ENCODE measurements at regions not wholly inside any gene's neighbourhood (a gene's known extent, or its start where the extent isn't known, plus 50 kb on each side); places are given as distances from the start of the nearest gene placed in this dataset.
A peak's percentile ranks its signal among the peaks of the same experiment; 100 is the strongest.

GRCh38 chr2:19496646-19497045, 138.2 kb upstream of the OSR1 start:
- peak; percentile 66 for DNase-seq (ENCODE audit: low read depth)

GRCh38 chr2:19494241-19494640, 135.8 kb upstream of the OSR1 start:
- DNase-seq (ENCODE audit: low read depth), result no peak

GRCh38 chr2:19491796-19492195, 133.4 kb upstream of the OSR1 start:
- DNase-seq (ENCODE audit: low read depth), result no peak

GRCh38 chr2:19490846-19491435, 132.5 kb upstream of the OSR1 start:
- DNase-seq (ENCODE audit: low read depth), result peak; percentile 33

DNA sequence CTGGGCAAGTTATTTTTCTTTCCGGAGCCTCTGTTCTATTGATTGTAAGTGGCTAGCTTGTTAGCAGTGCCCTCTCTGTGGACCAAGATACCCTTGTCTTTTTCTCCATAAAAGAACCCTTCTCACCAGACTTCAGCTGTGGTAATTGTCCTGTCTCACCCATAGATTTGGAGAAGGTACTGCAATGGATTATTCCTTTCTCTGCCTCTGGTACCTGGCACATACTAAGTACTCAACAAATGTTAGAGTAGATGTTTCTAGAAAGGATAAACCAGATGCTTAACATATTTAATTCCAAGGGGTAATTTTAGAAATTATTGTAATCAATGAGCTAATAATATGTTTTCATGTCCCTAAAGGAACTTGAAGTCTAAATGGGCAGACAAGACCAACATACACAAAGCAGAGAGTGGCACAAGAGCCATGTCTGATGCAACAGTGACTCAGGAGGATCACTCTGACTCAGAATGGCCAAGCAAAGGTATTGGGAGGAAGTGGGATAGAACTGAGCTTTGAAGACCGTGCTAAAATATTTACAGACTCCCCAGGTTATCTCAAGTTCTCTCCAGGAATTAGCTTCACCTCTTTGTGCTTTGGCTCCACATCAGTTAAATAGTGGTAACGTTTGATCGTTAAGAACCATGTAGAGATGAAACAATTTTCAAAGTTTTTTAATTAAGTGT, 129.7 kb upstream of the OSR1 start:
- peak; percentile 84 for DNase-seq (ENCODE audit: low read depth)

DNA sequence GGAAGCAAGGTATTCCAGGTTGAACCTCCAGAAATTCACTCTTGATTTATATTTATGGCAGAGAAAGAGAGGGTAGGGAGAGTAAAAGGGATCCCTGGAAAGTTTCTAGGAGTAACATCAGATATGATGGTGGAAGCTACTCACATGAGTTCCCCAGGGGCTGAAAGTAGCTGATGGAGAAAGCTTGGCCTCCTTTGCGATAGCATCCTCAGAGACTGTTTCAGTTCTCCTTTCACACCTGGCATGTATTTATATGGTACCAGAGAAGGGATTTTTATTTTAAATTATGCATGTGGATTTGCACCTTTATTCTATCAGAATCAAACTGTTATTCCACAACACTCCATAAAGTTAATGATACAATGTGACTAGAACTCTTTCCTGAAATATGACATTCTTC, 126.3 kb upstream of the OSR1 start:
- no peak for DNase-seq (ENCODE audit: low read depth)

GRCh38 chr2:19480673-19481072, 122.2 kb upstream of the OSR1 start:
- no peak for DNase-seq (ENCODE audit: low read depth)

DNA sequence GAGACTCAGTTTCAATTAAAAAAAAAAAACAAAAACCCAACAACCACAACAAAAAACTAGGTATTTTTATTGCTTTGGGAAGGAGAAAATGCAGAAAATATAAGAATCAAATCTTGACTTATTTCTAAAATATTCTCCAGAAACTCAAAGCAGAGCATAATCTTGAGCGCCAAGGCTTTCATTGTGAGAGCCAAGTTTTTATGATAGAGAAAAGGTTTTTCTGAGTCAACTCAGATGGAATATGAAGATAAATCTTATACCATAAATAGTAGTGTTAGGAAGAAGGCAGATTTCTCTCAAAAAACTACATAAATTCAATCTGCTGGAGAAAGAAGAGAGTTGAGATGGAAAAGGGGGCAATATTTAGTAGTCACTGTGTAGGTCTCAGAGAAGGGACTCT, 121.2 kb upstream of the OSR1 start:
- no peak for DNase-seq (ENCODE audit: low read depth)

DNA sequence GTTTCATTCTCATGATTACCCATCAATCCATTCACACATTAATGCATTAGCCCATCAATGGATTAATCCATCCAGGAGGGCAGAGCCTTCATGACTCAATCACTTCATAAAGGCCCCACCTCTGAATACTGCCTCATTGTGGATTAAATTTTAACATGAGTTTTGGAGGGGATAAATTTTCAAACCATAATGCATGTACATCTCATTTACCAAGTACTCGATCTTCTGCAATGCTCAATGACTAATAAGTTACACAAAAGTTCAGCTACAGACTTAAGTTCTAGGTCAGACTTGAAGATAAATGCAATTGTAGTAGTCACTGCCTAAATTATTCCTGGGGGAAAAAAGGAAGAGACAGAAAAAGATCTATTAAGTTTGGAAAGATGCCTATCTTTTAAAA, 120.0 kb upstream of the OSR1 start:
- DNase-seq (ENCODE audit: low read depth), result no peak

DNA sequence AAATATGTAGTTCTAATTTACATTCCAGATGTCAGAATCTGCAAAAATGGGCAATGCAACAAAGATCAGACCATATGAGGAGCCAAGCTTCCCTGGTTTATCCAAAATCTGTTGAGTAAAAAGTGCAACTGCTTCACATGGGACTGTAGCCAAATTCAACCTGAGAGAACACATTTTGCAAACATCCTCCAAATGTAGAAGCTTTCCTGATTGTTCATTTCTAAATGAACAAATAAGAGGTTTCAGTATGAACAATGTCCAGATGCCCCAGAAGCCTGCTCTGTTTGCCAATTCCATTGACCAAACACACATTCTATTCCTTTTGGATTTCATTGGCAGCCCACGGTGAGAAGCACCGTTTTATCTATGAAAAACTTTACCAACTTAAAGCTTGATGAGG, 117.9 kb upstream of the OSR1 start:
- DNase-seq (ENCODE audit: low read depth), result no peak

DNA sequence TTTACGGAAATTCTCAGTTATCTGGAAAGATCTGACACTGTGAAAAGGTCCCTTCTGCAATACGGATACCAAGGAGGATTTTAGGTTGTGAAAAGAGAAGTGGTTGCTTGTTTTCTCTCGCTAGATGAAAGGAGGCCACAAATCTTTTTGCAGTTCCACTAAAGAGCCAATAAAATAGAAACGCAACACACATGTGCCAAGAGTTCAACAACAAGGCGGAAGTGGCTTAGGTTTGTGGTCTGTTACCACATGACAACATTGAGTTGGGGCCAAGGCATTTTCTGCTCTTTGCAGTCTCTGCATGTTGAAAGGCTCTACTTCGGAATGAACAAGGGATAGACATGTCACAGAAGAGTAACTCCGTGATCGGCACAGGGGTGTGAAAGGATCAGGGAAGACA, 115.7 kb upstream of the OSR1 start:
- peak; percentile 93 for DNase-seq (ENCODE audit: low read depth)

DNA sequence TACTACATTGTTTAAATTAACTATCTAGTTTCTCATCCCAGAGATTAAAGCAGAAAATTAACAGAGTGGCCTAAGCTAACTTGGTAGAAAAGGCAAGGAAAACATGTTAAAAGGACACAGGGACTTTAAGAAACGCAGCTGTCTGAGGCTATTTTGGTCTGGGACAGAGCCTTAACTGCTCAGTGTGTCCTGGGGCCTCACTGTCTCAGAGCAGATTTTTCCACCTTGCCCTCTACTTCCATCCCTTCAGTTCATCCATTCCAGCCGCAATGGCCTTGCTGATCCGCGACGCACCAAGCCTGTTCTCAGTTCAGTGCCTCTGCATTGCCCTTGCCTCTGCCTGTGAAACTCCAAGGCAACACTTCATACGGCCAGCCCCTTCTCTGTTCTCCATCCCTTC, 114.9 kb upstream of the OSR1 start:
- DNase-seq (ENCODE audit: low read depth), result no peak

DNA sequence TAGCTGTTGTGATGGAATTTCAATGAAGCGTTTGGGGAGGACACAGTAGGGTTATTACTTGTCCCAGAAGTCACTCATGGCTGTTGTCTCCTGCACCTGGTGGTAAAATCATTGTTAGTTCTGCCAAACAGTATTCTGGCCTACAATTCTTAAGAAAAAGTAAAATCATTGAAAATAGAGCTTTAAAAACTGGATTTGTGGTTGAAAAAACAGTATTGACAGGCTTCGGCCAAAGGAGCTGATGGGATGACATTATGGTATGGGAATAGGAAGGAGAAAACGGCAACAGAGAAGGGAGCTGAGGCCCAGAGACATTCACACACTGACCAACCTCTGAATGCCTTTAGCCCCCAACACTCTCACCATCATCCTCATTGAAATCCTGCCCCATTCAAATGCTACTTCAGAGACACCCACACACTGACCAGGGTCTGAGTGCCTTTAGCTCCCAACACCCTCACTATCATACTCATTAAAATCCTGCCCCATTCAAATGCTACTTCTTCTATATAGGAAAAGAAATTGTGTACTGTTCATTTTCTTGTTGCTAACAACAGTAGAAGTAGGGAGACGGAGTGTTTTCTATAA, 114.1 kb upstream of the OSR1 start:
- DNase-seq (ENCODE audit: low read depth), result no peak

DNA sequence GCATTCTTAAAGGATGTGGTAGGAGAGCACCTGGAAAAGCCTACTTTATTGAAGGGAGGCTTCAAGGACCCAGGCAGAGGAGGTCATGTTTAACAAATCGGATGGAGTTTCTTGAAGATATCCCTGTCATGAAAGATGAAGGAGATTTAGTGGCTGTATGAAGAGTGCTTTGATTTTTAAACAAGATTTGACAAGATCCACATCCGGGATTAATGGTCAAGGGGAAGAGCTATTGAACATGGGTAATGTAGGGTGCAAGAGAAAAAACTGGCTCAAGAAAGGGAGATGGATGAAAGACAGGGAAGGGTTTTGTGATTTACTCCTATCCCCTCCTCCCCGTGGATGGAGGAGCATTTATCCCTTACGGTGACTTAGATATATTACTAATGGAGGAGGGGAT, 113.1 kb upstream of the OSR1 start:
- DNase-seq (ENCODE audit: low read depth), result no peak

DNA sequence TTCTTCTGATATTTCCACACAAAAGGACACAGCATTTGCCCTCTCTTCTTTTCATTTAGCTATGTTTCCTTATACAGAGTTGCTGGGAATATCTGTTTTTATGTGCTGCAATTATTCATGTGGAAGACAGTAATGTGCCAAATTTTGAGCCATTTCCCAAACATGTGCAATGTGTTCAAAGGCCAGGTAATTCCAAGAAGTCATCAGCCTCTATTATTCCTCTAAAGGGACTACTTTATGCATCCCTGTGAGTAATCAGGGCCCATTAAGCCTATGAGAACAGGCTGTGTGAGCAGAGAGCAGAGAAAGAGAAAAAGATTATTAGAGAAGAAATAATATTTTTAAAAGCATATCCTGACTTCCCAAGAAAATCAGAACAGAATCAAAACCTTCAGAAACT, 107.6 kb upstream of the OSR1 start:
- DNase-seq (ENCODE audit: low read depth), result no peak

GRCh38 chr2:19462256-19462645, 103.8 kb upstream of the OSR1 start:
- DNase-seq (ENCODE audit: low read depth), result no peak

DNA sequence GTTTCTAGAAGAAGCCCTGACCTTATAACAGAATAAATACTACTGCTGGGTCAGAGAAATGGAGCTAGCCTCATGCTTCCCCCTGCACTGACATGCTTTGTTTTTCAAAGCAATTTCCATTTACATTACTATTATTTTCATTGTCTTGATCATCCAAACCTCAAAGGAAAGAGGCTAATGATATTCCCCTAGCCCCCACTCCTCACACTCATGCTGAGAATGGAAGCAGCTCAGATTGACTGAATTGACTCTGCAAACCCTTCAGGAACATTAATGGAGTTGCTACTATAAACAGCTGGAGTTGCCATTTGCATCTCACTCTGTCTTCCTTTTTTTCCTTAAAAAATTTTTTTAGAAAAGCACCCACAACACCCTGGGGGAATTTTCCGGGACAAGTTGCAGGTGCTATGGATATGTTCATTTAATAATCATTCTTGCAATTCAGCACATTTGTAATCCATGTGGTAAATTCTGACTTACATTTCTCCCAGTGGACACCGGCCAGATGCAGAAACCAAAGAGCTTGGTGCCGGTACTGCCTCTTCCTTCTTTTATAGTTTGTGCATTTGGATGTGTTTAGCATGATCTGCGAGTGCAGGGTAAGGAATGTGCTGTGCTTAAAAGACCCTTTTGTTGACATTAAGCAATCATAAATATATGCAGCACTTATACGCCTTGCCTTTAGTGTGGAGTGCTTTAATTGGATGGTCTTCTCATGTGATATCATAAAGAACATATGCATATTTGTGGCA, 103.3 kb upstream of the OSR1 start:
- peak; percentile 30 for DNase-seq (ENCODE audit: low read depth)

GRCh38 chr2:19460761-19461160, 102.3 kb upstream of the OSR1 start:
- DNase-seq (ENCODE audit: low read depth), result no peak

GRCh38 chr2:19458427-19459003, 100.1 kb upstream of the OSR1 start:
- DNase-seq (ENCODE audit: low read depth), result no peak

- no peak for DNase-seq (ENCODE audit: low read depth)
These were observed 99.4 kb upstream of the OSR1 start for GRCh38 chr2:19457809-19458208.

- DNase-seq (ENCODE audit: low read depth), result no peak
These were observed 98.4 kb upstream of the OSR1 start for GRCh38 chr2:19456705-19457309.

DNA sequence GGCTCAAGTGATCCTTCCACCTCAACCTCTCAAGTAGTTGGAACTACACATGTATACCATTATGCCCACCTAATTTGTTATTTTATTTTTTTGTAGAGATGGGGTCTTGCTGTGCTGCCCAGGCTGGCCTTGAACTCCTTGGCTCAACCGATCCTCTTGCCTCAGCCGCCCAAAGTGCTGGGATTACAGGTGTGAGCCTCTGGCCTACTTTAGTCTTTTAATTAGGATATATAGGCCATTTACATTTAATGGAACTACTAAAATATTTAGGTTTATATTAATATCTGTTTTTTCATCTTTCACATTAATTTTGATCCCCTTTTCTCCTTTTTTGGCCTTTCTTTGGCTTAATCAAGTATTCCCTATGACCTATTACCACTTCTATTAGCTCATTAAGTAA, 95.7 kb upstream of the OSR1 start:
- DNase-seq (ENCODE audit: low read depth), result no peak

All from RPMI7951 (cell line).